GM12872 (cell line): ENCODE measurements at regions not wholly inside any gene's neighbourhood (a gene's known extent, or its start where the extent isn't known, plus 50 kb on each side); places are given as distances from the start of the nearest gene placed in this dataset.

ENCODE experiments used
- CTCF ChIP-seq: IDR thresholded peaks from 3 replicates; pipeline ENCODE4 v1.5.1; 2011; ENCODE audit warnings: low read depth, mild to moderate bottlenecking, low read length, moderate library complexity; ENCODE audit not compliant: insufficient read depth

- TF ChIP-seq CTCF = no peak
Measured at GRCh38 chr5:174990909-174991308, 266.5 kb downstream of the MSX2 start.

GRCh38 chr5:174987443-174988012 is 263.1 kb downstream of the MSX2 start:
- TF ChIP-seq CTCF = no peak

GRCh38 chr5:174984863-174985262 is 260.5 kb downstream of the MSX2 start:
- no peak for TF ChIP-seq CTCF

- no peak for TF ChIP-seq CTCF
Measured at GRCh38 chr5:174982485-174982884, 258.1 kb downstream of the MSX2 start.

- TF ChIP-seq CTCF = no peak
Measured at GRCh38 chr5:174981416-174981815, 257.0 kb downstream of the MSX2 start.

- TF ChIP-seq CTCF = no peak
Measured at GRCh38 chr5:174980952-174981351, 256.6 kb downstream of the MSX2 start.

DNA sequence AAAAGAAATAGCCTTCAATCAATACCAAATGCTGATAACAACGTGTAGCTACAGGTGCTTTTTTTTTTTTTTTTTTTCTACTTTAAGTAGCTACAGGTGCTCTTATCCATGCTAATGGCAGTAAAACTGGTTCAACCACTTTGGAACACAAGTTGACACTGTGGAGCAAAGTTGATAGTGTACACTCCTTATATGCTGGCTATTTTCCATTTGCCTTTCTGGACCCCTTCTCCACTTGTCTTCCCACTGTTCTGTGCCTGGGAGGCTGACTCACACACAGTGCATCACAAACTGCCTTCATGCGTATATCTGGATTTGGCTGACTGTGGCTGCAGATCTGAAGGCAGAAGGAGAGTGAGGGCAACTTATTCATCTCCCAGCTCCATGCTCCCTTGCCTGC is 247.9 kb downstream of the MSX2 start:
- no peak for TF ChIP-seq CTCF
